GM18867 (cell line): ENCODE measurements at regions not wholly inside any gene's neighbourhood (a gene's known extent, or its start where the extent isn't known, plus 50 kb on each side); places are given as distances from the start of the nearest gene placed in this dataset.
"Not testable (repeated sequence)": the region's sequence is repeated elsewhere in the genome, so short reads cannot be mapped to it uniquely, and the experiment has no call there.

ENCODE experiments used
- ATAC-seq: cut with Tn5 transposase; IDR thresholded peaks from one replicate; pipeline ENCODE4 v1.9.1; 2021; ENCODE audit warnings: mild to moderate bottlenecking, moderate library complexity; ENCODE audit not compliant: unreplicated experiment

DNA sequence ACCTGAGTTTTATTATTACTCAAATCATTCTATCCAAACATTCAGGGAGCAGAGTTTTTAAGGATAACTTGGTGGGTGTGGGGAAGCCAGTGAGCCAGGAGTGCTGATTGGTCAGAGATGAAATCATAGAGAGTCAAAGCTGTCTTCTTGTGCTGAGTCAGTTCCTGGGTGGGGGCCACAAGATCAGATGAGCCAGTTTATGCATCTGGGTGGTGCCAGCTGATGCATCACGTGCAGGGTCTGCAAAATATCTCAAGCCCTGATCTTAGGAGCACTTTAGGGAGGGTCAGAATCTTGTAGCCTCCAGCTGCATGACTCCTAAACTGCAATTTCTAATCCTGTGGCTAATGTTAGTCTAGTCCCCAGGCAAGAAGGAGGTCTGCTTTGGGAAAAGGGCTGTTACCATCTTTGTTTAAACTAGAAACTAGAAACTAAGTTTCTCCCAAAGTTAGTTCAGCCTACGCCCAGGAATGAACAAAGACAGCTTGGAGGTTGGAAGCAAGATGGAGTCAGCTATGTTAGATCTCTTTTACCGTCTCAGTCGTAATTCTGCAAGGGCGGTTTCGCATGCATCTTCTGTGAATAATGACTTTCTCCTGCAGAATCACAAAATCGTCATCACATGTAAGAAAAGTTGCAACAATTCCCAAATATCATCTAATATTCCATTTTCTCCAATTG lies 97.5 kb downstream of the ZNF664 start:
- ATAC-seq = not testable (repeated sequence)

DNA sequence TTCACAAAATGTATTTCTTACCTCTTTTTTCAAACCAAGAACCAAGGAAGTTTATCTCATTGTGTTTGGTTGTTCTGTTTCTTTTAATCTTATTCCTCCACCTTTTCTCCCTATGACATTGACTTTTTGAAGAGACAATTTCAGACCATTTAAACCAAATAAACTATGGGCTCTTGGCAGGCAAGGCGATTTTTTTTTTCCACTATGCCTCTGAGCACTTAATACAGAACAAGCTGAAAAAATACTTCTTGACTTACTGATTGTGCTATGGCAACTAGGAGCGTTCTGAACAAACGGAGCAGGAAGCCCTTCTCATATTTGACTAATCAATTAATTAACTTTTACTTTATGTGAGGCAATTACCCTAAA lies 98.0 kb downstream of the ZNF664 start:
- no peak for ATAC-seq

DNA sequence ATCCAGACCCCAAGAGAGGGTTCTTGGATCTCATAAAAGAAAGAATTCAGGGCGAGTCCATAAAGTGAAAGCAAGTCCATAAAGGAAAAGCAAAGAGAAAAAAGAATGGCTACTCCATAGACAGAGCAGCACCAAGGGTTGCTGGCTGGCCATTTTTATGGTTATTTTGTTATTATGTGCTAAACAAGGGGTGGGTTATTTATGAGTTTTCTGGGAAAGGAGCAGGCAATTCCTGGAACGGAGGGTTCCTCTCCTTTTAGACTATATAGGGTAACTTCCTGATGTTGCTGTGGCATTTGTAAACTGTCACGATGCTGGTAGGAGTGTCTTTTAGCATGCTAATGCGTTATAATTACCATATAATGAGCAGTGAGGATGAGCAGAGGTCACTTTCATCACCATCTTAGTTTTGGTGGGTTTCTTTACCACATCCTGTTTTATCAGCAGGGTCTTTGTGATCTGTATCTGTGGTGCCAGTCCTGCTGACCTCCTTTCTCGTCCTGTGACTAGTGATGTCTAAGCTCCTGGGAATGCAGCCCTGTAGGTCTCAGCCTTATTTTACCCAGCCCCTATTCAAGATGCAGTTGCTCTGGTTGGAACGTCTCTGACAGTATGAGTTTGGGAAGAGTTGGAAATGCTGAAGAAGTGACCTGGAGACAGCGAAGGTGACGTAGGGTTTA lies 100.5 kb downstream of the ZNF664 start:
- ATAC-seq = no peak

DNA sequence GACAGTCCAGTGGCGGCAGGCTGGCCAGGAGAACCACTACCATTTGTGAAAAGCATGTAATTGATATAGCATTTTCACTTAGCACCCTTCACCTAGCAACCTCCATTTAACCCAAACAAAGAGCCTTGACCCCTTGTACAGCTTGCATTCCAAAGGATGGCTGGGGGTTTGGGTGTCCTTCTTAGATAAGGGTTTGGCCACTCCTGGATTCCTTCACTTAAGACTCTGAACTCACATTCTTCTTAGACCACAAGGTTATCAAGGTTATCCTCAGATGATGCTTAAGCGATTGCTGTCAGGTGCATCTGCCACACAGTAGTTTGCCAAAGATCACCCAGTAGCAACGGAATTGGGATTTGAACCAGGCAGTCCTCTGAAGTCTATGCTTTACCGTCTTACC lies 102.8 kb downstream of the ZNF664 start:
- ATAC-seq = no peak

DNA sequence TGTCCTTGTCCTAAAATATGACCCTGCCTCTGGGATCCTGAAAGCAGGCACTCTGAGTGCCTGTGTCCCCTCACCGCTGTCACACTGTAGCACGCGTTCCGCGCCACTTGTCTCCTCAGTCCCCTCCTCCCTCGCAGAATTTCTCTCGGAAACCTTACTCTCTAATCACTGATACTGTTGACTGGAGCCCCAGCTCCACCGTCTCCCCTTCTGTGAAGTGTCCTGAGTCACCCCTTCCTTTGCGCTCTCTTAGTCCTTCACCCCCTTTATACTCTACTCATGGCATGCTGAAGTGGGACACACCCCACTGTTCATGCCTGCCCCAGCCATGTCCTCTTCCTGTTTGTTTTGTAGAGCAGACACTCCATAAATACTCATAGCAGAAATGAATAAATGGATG lies 104.7 kb downstream of the ZNF664 start:
- no peak for ATAC-seq

DNA sequence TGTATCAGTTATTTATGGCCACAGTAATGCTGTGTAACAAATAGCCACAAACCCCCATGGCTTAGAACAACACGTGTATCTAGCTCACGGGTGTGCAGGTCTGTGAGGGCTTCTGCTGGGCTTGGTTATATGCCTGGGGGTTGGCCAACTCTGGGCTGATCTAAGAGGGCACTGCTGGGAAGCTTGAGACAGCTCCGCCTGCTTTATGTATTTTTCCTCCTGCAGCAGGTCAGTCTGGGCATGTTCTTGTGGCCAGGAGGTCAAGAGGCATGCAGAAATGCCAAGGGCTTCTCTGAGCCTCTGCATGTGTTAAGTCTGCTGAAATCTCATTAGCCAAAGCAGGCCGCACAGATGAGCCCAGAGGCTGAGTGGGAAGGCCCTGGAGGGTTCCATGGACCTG lies 105.8 kb downstream of the ZNF664 start:
- no peak for ATAC-seq

DNA sequence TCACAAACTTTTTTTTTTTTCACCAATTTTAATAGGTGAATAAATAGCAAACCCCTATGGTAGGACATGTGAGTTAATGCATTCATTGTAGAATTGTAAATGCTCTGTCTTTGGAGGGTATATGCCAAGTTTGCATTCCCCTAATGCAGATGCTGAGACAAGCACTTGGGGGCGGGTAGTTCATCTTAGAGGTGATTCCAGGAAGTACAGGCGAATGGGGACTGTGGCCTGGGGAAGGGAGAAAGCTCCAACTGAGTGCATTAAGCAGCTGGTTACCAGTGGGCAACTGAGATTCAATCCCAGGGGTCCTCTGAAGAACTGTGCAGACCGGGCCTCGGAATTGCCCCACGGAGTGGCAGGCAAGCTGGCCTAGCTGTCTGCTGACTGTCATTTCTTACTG lies 107.6 kb downstream of the ZNF664 start:
- ATAC-seq = no peak

DNA sequence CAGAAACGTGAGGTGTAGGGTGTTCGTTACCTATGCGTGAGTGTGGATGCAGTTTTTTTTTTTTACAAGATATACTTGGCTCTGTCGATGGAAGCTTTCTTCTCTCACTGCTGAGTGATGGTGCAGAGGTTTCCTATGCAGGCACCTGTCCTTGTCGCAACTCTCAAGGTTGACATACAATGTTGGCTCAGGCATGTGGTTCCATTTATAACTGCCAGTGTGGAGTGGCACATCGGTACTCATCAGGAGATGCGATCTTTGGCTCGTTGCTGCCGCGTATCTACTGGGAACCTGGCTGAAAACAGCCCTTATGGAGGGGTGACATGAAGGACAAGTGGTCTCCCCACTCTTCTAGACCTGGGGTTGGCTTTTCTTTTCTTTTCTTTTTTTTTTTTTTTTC lies 109.0 kb downstream of the ZNF664 start:
- ATAC-seq = no peak

DNA sequence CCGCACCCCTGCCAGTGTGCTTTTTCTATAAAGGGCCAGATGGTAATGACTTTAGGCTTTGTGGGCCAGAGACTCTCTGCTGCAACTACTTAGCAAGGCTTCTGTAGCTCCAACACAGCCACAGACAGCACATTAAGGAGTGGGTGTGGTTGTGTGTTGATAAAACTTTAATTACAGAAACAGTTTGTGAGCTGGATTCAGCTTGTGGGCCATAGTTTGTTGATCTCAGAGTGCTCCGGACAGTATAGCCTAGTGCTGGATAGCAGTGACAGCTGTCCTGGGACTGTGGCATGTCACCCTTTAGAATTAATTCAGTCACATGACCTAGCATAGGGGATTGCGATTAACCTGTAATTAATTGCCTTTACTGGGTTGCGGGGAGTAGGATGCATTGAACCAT lies 109.7 kb downstream of the ZNF664 start:
- no peak for ATAC-seq

DNA sequence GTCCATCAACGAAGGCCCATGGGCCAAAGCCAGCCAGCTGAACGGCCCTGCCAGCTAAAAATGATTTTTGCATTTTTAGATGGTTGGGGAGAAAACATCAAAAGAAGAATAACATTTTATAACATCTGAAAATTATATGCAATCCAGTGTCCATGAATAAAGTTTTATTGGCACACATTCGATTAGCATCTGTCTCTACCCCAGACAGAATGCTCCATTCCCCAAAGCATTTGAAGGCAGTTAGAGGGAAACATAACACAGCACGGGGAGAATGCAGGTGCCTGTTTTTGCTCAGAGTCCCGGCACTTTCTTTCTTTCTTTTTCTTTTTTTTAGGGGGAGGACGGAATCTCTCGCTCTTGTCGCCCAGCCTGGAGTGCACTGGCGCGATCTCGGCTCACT lies 110.7 kb downstream of the ZNF664 start:
- no peak for ATAC-seq

DNA sequence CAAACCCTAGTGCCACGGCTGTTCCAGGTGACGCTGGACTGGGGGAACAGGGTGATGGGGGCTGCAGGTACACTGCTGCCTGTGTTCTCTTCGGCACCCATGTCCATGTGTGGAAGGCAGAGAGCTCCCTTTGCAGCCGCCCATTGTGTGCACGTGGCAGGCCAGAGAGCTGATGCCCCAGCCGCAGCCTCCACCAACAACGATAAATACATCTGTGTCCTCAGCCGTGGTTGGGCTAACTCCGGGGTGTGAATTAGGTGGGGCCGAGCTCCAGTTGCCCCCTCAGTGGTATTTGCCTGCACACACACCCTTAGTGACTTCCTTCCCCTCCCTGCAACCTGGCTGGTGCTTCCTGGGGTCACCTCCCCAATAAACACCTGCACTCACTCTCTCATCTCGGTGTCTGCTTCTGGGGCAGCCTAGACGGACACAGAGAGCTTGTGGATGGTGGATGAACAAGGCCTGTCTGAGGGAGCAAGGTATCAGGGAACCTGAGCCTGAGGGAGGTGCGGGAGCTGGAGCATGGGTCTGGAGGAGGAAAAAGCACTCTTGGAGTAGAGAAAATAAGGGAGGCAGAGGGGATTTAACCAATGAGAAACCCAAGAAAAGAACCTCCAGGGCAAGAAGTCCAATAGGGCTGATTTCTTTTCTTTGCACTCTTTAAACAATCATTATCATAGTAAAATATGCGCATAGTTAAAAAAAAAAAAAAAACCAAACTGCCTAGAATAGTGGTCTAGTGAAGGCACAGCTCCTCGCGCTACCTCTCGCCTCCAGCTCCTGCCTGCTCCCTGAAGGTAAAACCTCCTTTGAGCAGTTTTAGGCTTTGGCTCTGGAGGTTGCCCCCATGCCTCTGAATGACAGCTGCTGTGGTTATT lies 112.6 kb downstream of the ZNF664 start:
- ATAC-seq = no peak

DNA sequence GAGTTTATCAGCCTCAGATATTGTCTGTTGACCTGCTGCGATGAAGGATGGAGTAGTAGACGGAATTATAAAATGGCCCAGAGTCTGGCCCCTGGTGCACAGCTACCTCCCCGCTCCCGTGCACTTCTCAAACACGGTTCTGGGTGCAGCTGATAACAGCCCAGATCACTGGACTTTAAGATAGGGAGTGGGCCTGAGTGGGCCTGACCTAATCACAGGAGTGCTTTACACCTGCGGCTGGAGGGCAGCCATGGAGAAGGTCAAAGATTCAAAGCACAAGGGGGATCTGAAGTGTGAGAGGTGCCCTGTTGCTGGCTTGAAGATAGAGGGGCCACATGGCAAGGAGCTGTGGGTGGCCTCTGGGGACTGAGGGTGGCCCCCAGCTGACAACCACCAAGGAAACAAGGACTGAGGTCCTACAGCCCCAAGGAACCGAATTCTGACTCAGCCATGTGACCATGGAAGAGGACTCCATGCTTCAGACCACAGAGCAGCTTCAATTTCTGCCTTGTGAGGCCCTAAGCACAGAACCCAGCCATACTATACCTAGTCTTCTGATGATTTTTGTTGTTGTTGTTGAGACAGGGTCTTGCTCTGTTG lies 113.4 kb downstream of the ZNF664 start:
- ATAC-seq = no peak

DNA sequence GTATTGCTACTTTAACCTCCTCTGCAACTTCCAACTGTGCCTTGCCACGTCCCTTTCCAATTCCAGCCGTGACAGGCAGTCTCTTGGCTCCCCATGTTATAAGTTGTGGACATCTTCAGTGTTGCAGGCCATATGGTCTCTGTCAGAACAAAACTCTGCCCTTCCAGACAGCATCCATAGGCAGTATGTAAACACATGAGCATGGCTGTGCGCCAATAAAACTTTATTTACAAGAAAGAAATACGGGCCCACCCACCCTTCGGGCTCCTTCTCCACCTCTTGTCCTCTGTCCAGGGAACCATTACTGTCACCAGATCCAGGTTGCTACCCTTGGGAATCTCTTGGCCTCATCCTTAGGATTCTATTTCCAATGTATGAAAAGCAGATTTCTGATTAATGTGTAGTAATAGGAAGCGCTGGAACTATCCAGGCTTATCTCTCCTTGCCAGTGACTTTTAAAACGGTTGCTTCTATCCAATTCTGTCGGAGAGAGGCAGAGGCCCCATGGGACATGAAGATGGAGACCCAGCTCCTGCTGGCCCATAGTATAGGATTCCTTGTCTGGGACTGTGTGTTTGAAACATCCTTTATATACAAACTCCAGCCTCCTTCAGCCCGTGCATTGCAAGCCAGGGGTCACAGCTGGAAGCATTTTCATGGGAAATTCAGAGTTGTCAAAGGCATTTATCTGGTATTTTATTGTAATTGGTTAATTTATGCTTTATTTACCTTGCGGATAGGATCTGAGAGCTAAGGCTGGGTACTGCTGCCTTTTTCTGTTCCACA lies 114.4 kb downstream of the ZNF664 start:
- no peak for ATAC-seq

DNA sequence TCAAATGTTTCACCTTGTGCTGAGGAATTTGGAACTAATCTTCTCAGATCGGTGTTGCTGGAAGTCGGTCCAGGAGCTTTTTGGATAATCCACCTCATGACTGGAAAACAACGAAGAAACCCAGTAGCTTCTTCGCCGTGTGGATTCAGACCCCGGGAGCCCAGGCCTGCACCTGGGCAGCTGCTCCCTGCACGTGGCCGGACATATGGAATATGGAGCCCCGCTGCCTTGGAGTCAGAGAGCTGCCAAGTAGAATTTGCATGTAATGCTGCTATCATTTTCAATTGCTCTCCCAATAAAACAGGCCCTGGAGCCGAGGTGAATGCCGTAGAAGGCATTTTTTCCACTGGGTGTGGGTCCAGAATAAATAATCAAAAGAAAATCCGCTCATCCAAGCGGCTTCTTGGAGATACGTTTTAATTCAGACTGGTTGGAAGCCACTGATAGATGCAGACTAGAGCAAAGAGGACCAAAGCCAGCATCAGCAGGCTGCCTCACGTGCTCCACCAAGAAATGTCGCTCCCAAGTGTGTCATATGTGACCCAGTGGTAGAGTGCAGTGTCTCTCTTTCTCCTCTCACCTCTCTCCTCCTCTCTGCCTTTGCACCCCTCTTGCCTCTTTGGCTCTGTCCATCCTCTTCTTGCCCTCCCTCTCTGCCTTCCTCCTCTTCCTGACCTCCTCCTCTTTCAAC lies 115.3 kb downstream of the ZNF664 start:
- no peak for ATAC-seq

DNA sequence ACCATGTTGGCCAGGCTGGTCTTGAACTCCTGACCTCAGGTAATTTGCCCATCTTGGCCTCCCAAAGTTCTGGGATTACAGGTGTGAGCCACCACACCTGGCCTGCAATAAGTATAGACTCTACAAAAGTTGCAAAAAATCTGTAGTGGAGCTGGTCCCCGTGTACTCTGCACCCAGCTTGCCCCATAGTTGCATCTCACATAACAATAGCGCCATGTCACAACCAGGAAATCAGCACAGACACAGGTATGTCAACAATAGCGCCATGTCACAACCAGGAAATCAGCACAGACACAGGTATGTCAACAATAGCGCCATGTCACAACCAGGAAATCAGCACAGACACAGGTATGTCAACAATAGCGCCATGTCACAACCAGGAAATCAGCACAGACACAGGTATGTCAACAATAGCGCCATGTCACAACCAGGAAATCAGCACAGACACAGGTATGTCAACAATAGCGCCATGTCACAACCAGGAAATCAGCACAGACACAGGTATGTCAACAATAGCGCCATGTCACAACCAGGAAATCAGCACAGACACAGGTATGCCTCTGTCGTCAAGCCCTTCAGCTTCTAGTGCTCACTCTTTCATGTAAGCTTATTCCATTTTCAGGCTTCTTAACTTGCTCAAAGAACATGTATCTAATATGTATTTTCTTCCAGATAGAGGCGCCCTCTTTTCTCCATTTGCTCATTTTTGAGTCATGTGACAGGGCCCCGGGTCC lies 116.3 kb downstream of the ZNF664 start:
- ATAC-seq = not testable (repeated sequence)

DNA sequence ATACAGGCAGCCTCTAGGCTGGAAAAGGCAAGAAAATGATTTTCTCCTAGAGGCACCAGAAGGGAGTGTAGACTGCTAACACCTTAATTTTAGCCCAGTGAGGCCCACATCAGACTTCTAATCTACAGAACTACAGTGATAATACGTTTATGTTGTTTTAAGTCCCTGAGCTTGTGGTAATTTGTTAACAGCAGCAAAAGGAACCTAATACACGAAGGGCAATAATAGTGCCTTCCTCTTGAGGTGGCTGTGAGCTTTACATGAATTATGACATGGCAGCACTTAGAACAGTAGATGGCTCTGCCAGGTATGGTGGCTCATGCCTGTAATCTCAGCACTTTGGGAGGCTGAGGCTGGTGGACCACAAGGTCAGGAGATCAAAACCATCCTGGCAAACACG lies 118.8 kb downstream of the ZNF664 start:
- no peak for ATAC-seq

DNA sequence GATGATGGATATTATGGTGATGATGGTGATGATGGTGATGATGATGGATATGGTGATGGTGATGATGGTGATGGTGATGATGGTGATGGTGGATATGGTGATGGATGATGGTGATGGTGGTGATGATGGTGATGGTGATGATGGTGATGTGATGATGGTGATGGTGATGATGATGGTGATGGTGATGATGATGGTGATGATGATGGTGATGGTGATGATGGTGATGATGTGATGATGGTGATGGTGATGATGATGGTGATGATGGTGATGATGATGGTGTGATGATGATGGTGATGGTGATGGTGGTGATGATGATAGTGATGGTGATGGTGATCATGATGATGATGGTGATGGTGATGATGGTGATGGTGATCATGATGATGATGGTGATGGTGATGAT lies 119.5 kb downstream of the ZNF664 start:
- not testable (repeated sequence) for ATAC-seq

DNA sequence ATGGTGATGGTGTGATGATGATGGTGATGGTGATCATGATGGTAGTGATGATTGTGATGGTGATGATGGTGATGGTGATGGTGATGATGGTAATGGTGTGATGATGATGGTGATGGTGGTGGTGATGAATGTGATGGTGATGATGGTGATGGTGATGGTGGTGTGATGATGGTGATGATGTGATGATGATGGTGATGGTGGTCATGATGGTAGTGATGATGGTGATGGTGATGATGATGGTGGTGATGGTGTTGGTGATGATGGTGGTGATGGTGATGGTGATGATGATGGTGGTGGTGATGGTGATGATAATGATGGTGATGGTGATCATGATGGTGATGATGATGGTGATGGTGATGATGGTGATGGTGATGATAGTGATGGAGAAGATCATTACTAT lies 120.3 kb downstream of the ZNF664 start:
- no peak for ATAC-seq

DNA sequence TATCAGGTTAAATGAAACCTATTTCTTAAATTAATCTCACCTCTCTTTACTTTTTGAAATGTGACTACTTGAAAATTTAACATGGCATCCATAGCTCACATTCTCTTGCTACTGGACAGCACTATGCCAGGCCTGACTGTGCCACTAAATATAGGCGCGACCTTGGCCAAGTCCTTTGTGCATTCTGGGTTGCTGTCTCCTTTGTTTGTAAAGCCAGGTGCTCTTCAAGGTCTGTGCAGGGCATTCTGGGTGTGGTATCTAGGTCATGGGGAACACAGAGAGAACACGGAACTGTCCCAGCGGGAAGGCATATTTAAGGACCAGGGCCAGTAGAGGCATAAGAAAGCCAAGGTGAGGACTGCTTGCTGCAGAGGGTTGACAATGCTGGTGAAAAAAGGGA lies 121.2 kb downstream of the ZNF664 start:
- ATAC-seq = no peak
